Stimulated activated CD4-positive, alpha-beta T cell treated with anti-CD3 and anti-CD28 coated beads, Interleukin-4, amount 100 ng/mL, for 1 hour (primary cell): ENCODE measurements at regions not wholly inside any gene's neighbourhood (a gene's known extent, or its start where the extent isn't known, plus 50 kb on each side); places are given as distances from the start of the nearest gene placed in this dataset.
A peak's percentile ranks its signal among the peaks of the same experiment; 100 is the strongest.

ENCODE experiments used
- DNase-seq: peaks from one replicate; pipeline ENCODE4 v3.0.0-alpha.2; 2020

DNA sequence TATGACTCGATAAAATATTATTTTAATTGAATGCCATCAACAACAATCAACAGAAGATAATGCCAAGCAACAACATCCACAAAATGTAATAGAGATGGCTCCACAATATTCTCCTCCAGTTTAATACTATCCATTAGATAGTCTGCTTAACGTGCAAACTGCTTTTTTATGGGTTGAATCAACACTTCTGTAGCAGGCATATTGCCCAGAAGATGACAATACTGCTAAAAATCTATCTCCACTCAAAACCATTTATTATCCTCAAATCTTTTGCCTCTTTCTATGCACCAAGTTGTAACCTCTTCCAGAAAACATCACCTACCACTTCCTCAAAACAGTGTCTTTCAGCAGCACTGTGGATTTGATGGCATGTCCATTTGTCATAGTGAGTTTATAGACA, 295.7 kb upstream of the LMCD1 start:
- no peak for DNase-seq

DNA sequence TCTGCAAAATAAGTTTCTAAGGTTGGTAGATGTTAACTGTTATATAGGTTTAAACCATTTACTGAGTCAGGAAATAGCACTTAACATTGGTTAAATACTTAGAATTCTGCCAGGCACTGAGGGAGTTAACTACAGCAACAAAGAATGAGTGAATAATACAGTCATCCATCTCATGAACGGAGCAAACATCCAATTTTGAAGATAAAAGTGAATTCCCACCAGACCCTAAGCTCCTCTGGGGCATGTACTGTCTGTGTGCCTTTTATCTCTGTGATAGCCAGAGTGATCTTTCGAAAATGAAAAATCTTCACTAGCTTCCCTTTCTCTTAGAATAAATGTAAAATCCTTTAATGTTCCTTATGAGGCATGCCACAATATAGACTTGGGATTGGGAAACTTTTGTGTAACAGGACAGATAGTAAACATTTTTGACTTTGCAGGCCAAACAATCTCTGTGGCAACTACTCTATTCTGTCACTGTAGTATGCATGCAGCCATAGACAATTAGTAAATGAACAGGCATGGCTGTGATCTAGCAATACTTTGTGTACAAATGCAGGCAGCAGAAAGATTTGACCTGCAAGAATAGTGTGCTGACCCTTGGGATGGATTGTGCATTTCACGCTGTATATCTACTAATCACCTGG, 294.5 kb upstream of the LMCD1 start:
- DNase-seq, result no peak

DNA sequence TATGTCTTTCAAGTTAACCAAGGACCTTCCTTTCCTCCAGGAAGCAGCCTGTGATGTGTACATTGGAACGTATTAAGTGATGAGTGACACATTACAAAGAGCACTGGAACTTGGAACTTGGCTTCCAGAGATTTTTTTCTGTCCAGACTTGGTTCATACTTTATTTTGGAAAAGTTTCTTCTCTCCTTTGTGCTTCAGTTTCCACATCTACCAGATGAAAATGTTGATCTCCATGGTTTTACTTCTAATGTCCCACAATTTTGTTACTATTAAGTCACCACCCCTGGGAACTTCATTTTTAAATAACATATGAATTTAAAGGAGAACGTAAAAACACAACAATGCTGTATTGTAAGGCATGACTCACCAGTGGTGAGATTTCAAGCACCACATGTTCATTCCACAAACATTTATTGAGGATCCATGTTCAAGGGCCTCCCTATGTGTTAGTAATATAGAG, 290.7 kb upstream of the LMCD1 start:
- DNase-seq, result no peak

- DNase-seq, result no peak
These were observed 288.8 kb upstream of the LMCD1 start for GRCh38 chr3:8212794-8213193.

DNA sequence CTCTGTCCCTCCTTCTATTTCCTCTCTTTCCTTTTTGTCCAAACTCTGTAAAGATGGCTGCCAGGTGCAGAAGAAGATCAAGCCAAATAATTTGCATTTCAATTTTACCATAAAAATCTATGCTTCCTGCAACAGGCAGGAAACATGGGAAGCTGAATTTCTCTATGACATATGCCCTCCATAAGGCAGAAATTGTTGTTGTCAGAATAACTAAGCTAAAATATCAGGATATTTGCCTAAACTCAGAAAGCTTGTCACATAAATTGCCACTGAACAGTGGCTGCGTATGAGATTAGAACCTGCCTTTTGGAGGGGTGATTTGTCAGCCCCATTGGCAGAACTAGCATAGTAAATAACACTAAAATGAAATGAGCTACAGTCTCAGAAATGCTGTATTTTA, 288.3 kb upstream of the LMCD1 start:
- no peak for DNase-seq

- DNase-seq, result no peak
These were observed 285.8 kb upstream of the LMCD1 start for GRCh38 chr3:8215821-8216220.

DNA sequence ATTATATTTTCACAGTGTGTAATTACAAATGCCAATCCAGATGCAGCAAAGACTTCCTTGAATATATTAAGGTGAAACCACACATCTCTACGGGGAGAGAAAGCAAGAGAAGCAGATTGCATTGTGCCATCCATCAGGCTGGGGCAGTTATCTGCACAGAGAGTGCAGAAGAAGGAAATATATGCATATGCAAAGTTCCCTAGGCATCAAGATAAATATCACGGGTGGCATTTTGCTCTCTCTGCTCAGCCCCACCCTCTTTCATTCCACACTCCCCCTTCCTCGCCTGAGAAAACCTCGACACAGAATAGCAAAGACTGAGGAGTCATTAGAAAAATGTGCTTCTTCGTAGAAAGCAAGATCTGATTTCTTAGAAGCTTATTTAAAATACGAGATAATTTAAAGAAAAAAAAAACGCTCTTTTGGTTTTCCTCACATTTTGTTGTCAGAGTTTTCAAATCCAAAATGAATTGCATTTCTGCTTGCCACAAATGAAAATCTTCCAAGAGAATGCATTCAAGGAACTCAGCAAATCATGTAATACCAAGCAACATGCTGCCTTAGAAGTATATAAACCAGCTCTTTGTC, 283.2 kb upstream of the LMCD1 start:
- DNase-seq, result no peak

GRCh38 chr3:8220291-8220690, 281.3 kb upstream of the LMCD1 start:
- no peak for DNase-seq

DNA sequence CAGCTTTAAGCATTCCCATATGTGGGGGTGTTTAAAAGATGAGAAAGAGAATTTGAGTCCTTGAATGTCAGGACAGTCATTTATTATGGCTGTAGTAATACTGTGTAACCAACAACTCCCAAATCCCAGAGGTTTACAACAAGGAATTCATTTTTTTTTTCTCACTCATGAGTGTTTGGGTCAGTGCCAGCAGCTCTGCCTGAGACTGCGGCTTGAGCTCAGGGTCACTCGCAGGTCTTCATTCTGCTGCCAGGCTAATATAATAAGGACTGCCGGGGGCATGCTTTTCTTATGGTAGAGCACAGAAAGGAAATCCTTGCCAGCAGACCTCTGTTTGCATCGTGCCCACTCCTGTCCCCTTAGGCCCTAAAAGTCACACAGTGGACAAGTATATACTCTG, 277.9 kb upstream of the LMCD1 start:
- no peak for DNase-seq

GRCh38 chr3:8224941-8225340, 276.7 kb upstream of the LMCD1 start:
- no peak for DNase-seq

GRCh38 chr3:8233938-8234337, 267.7 kb upstream of the LMCD1 start:
- no peak for DNase-seq

DNA sequence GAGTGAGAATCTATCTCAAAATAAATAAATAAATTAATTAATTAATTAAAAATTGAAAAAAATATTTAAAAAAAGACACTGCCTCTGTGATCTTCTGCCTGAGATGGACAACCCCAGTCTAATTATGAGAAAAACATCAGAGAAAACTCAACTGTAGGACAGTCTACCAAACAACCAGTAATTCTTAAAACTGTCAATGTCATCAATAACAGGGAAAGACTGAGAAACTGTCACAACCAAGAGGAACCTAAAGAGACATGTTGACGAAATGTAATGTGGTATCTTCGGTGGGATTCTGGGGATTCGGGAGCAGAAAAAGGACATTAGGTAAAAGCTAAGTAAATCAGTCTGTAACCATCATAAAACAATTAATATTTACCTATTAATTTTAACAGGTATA, 265.4 kb upstream of the LMCD1 start:
- no peak for DNase-seq

GRCh38 chr3:8237893-8238292, 263.7 kb upstream of the LMCD1 start:
- DNase-seq, result no peak

GRCh38 chr3:8238432-8238831, 263.2 kb upstream of the LMCD1 start:
- no peak for DNase-seq

GRCh38 chr3:8239095-8239494, 262.5 kb upstream of the LMCD1 start:
- no peak for DNase-seq

GRCh38 chr3:8239718-8240695, 261.6 kb upstream of the LMCD1 start:
- peak; percentile 11 for DNase-seq

DNA sequence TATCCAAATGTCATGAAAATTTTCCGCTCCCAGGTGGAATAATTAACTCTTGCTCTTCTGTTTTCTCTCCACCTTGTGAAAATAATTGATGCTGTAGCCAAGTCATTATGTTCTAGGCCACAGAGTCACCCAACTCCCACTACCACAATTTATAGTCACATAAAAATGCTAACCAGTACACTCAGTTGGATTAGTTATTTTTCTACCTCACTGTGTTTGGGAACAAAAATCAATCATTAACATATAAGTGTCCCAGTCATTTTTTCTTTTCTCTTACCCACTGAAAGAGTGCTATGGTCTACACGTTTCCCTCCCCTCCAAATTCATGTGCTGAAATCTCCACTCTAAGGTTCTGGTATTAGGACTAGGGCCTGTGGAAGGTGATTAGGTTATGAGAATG, 255.6 kb upstream of the LMCD1 start:
- DNase-seq, result no peak

GRCh38 chr3:8253201-8253600, 248.4 kb upstream of the LMCD1 start:
- no peak for DNase-seq

DNA sequence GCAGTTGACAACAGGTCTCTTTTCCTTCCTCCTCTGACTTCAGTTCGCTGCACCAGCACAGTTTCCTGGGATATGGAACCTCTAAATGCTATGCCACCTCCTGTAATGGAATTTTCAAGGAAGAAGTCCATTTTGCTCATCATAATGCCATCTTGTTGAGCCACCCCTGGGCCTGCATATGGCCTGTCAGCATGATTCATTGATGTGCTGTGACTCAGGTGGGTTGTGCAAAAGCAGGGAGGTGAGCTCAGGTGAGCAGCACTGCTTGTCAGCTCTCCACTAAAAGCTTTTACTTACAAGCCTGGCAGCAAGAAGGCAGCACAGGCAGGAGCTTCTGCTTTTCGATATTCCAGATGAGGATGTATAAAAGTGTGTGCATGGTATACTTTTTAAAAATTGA, 247.1 kb upstream of the LMCD1 start:
- no peak for DNase-seq

GRCh38 chr3:8255725-8256124, 245.9 kb upstream of the LMCD1 start:
- no peak for DNase-seq

DNA sequence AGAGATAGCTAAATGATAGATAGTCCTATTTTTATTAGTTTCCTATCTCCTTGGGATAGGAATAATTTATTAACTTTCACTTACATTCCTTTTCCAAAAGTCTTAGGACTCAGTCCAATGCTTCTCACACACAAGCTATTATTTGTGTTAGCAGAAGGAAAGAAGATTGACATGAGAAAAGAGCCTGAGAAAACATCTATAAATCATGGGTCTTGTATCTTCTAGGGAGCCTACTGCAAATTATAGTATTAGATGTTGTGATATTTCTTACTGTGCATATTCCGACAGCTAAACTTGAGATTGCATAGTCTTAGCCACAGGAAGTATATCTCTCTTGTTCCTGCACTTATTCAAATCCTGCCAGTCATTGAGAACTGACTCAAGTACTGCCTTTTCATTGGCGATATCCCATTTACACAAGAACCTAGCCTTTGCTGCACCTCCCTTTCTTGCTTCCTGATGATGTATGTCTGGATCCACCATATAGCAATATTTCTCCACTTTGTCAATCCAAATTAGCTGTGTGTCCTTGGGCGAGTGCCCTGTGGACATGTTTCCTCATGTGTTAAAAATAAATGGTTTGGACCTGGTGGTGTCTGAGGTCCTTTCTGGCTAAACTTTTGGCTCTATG, 245.1 kb upstream of the LMCD1 start:
- DNase-seq, result no peak

- no peak for DNase-seq
These were observed 240.6 kb upstream of the LMCD1 start for GRCh38 chr3:8261018-8261417.

GRCh38 chr3:8266730-8267131, 234.9 kb upstream of the LMCD1 start:
- no peak for DNase-seq
